GM23248 (cell line): ENCODE measurements at regions not wholly inside any gene's neighbourhood (a gene's known extent, or its start where the extent isn't known, plus 50 kb on each side); places are given as distances from the start of the nearest gene placed in this dataset.

ENCODE experiments used
- DNase-seq: peaks from one replicate; pipeline ENCODE4 v3.0.0-alpha.2; 2015
- H2AFZ ChIP-seq: fragments of 200-600 bp; sonication (generic); 2 replicates; pipeline ENCODE4 v1.6.1; 2016; ENCODE audit warnings: antibody characterized with exemption
- H3F3A ChIP-seq: fragments of 200-600 bp; sonication (generic); 2 replicates; pipeline ENCODE4 v1.6.1; 2016; ENCODE audit warnings: mild to moderate bottlenecking, antibody characterized with exemption, mixed run types; ENCODE audit not compliant: insufficient read depth
- H3K27ac ChIP-seq: fragments of 200-600 bp; sonication (generic); 2 replicates; pipeline ENCODE4 v1.5.1; 2016; ENCODE audit warnings: mild to moderate bottlenecking
- H3K27me3 ChIP-seq: fragments of 200-600 bp; sonication (generic); replicated peaks from 2 replicates; pipeline ENCODE4 v1.6.1; 2016; ENCODE audit warnings: mild to moderate bottlenecking; ENCODE audit not compliant: insufficient read depth
- H3K36me3 ChIP-seq: fragments of 200-600 bp; sonication (generic); 2 replicates; pipeline ENCODE4 v1.6.1; 2016; ENCODE audit warnings: low read depth, mild to moderate bottlenecking
- H3K4me1 ChIP-seq: fragments of 200-600 bp; sonication (generic); 2 replicates; pipeline ENCODE4 v1.6.1; 2016; ENCODE audit warnings: mild to moderate bottlenecking; ENCODE audit not compliant: insufficient read depth
- H3K4me2 ChIP-seq: fragments of 200-600 bp; sonication (generic); one replicate; pipeline ENCODE4 v1.6.1; 2016; ENCODE audit warnings: mild to moderate bottlenecking; ENCODE audit not compliant: unreplicated experiment
- H3K4me3 ChIP-seq: fragments of 200-600 bp; sonication (generic); 2 replicates; pipeline ENCODE4 v1.5.1; 2016; ENCODE audit warnings: mild to moderate bottlenecking
- H3K79me2 ChIP-seq: fragments of 200-600 bp; sonication (generic); 2 replicates; pipeline ENCODE4 v1.6.1; 2016; ENCODE audit warnings: mild to moderate bottlenecking; ENCODE audit not compliant: insufficient read depth
- H3K9ac ChIP-seq: fragments of 200-600 bp; sonication (generic); 2 replicates; pipeline ENCODE4 v1.6.1; 2016; ENCODE audit warnings: mild to moderate bottlenecking
- H3K9me2 ChIP-seq: fragments of 200-600 bp; sonication (generic); 2 replicates; pipeline ENCODE4 v1.6.1; 2016; ENCODE audit warnings: mixed run types, mild to moderate bottlenecking, moderate library complexity; ENCODE audit not compliant: insufficient read depth
- H3K9me3 ChIP-seq: fragments of 200-600 bp; sonication (generic); one replicate; pipeline ENCODE4 v1.6.1; 2017; ENCODE audit warnings: low read depth
- H4K20me1 ChIP-seq: fragments of 200-600 bp; sonication (generic); 2 replicates; pipeline ENCODE4 v1.6.0; 2016; ENCODE audit not compliant: insufficient read depth
- EZH2 ChIP-seq: fragments of 200-600 bp; sonication (generic); IDR thresholded peaks from 2 replicates; pipeline ENCODE4 v1.6.1; 2018; ENCODE audit warnings: antibody characterized with exemption, mild to moderate bottlenecking; ENCODE audit not compliant: insufficient read depth, poor library complexity, severe bottlenecking
- EZH2phosphoT487 ChIP-seq: fragments of 200-600 bp; sonication (generic); IDR thresholded peaks from 2 replicates; pipeline ENCODE4 v1.6.1; 2018; ENCODE audit warnings: antibody characterized with exemption, moderate library complexity, mild to moderate bottlenecking, low read depth; ENCODE audit not compliant: insufficient read depth
- WGBS, 2 experiments: methylation state at CpG; one replicate each; pipeline ENCODE4 v1.1.6; 2015 to 2017; ENCODE audit warnings: low lambda C conversion rate in 2 of 2, low coverage in 1 of 2; ENCODE audit errors: missing lambda C conversion rate in 2 of 2; 5-methylcytosine and 5-hydroxymethylcytosine counted together
- in situ Hi-C: fragments of 300-500 bp; cut with MboI; formaldehyde crosslinking; loops from 2 replicates; pipeline ENCODE4 v1.15.0; 2020

DNA sequence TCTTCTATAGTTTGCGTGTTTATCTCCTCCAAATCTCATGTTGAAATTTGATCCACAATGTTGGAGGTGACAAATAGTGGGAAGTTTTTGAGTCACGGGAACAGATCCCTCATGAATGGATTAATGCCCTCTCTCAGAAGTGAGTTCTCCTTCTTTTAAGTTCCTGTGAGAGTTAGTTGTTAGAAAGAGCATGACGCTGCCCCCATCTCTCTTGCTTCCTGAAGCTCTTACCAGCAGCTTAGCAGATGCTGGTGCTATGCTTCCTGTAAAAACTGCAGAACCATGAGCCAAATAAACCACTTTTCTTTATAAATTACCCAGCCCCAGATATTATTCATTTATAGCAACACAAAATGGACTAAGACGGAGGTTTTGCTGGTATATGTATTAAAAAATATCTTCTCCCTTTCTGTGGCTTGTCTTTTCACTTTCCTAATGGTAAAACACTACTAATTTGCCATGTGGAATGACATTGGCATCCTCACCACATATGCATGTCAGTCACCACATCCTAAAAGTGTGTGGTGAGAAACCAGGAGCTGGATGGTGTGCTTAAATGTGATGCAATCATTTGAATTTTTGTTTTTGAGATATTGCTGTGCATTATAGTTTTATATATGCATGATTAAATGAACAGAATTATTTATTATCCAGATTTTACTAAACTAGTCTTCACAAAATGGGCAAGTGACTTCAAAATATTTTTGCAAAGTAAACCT, 449.3 kb downstream of the ADAMTS20 start:
- Histone ChIP-seq H4K20me1 (no peaks in the 10 kb centered on the region), H3K36me3 (no peaks in the 10 kb centered on the region), H3K27ac (no peak overlapping the region), H2AFZ (no peak overlapping the region), H3K4me2 (no peak overlapping the region), H3K79me2 (no peaks in the 10 kb centered on the region), H3K4me1 (peaks cover 28% of the 10 kb centered on the region), H3K9me3 (no peaks in the 10 kb centered on the region), H3K4me3 (no peak overlapping the region), H3F3A (peaks cover 20% of the 10 kb centered on the region; the same call in 1 of the 2 replicates), H3K9me2 (no peaks in the 10 kb centered on the region), H3K9ac (no peak overlapping the region), H3K27me3 (no peaks in the 10 kb centered on the region)
- WGBS, 2 experiments, result 78 to 80% methylated on average over 4 of the region's 4 CpGs
- DNase-seq, result no peak
- no peak for TF ChIP-seq EZH2phosphoT487
- TF ChIP-seq EZH2, result no peak
- in situ Hi-C loops, result no loop called here

DNA sequence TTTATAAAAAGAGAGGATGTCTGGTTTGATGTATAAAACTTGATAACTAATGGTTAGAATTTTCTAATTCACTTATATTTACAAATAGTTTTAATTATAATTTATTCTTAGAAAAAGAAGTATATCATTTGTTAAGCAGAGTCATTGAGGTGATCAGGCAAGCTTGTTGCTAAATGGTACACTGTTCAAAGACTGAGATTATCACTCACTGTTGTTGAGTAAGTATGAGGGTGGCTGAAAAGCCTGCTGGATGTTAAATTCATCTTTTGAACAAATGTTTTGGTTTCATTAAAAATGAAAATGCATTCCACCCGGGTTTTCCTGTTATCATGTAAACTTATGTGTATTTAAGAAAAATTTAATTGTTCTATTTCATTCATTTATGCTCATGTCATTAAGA, 451.8 kb downstream of the ADAMTS20 start:
- Histone ChIP-seq H3K9ac (no peak overlapping the region), H3K9me3 (no peaks in the 10 kb centered on the region), H3K36me3 (no peaks in the 10 kb centered on the region), H3K4me3 (no peak overlapping the region), H3K4me2 (no peak overlapping the region), H3F3A (peaks cover 19% of the 10 kb centered on the region; the same call in 1 of the 2 replicates), H4K20me1 (no peaks in the 10 kb centered on the region), H3K4me1 (peaks cover 28% of the 10 kb centered on the region), H3K9me2 (no peaks in the 10 kb centered on the region), H3K27ac (no peak overlapping the region), H3K27me3 (no peaks in the 10 kb centered on the region), H2AFZ (no peak overlapping the region), H3K79me2 (no peaks in the 10 kb centered on the region)
- TF ChIP-seq EZH2 (no peak), EZH2phosphoT487 (no peak)
- WGBS, 2 experiments, result 25 to 55% methylated on average over 1 of the region's 1 CpG
- DNase-seq, result no peak
- in situ Hi-C loops, result no loop called here

DNA sequence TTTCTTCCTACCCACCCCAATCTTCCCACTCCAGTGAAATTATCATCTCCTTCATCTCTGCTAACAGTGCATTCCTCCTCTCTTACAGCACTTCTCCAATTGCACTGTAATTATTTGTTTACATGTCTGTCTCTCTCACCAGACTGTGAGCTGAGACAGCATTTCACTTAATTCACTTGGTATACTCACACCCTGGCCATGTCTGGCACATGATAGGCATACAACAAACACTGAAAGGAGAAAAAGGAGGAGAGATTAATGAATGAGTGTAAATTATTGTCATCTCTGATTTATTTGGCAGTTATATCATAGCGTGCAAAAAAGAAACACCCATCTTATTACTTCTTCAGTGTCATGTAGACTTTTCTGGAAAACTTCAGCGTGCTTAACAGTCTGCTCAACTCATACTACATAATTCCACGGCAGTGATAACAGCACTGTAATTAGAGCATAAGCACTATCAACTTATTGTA, 452.3 kb downstream of the ADAMTS20 start:
- Histone ChIP-seq H3F3A (peaks cover 14% of the 10 kb centered on the region; the same call in 1 of the 2 replicates), H3K36me3 (no peaks in the 10 kb centered on the region), H3K4me2 (no peak overlapping the region), H4K20me1 (no peaks in the 10 kb centered on the region), H3K9me2 (no peaks in the 10 kb centered on the region; the same call in 1 of the 2 replicates), H3K27ac (no peak overlapping the region), H3K79me2 (no peaks in the 10 kb centered on the region), H3K4me3 (no peak overlapping the region), H3K4me1 (peaks cover 24% of the 10 kb centered on the region), H3K9ac (no peak overlapping the region), H3K27me3 (no peaks in the 10 kb centered on the region), H2AFZ (no peak overlapping the region), H3K9me3 (no peaks in the 10 kb centered on the region)
- WGBS, 2 experiments, result 38 to 45% methylated on average over 3 of the region's 3 CpGs
- TF ChIP-seq EZH2phosphoT487 (no peak), EZH2 (no peak)
- peak; percentile 22 for DNase-seq
- in situ Hi-C loops, result no loop called here

DNA sequence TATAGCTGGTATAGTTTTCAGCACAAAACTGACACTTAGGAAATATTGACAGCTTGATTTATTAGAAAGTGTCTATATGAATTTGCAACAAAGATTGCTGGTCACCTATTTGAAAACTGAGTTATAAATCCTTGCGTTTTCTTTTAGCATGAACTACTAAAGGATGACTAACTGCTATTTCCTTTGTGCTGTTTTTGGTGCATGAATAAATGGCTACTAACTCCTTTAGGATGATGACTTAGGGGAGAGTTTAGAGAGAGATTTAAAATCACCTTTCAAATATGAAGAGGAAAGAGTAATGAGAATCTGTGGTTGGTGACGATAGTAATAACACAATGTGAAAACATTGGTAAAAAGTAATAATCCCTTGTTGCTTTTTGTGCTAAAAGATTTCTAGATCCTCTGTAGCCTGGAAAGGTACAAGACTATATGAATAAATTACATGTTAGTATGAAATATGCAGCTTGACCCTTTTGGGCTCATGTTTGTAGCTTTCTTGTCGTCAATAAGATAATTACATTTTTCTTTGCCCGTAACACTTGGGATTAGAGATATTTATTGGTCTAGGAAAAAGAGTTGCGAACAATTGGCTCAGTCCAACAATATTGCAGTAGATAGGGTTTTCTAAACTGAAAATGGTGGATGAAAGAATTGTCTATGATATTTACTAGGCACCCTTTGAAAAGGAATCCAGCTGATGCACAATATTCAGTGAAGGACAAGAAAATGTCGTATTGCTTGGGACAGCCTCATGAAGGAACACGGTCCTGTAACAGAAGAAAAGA, 453.0 kb downstream of the ADAMTS20 start:
- Histone ChIP-seq H3K27me3 (no peaks in the 10 kb centered on the region), H4K20me1 (no peaks in the 10 kb centered on the region), H3K4me2 (peak overlapping the region; percentile 31), H3K9me2 (no peaks in the 10 kb centered on the region; the same call in 1 of the 2 replicates), H3F3A (peaks cover 14% of the 10 kb centered on the region; the same call in 1 of the 2 replicates), H3K4me1 (peaks cover 19% of the 10 kb centered on the region), H3K9me3 (no peaks in the 10 kb centered on the region), H3K79me2 (no peaks in the 10 kb centered on the region), H3K4me3 (no peak overlapping the region), H3K9ac (no peak overlapping the region), H3K36me3 (no peaks in the 10 kb centered on the region), H2AFZ (peak overlapping the region; percentile 22; the same call in 1 of the 2 replicates), H3K27ac (no peak overlapping the region)
- TF ChIP-seq EZH2phosphoT487, result no peak
- TF ChIP-seq EZH2, result no peak
- peak; percentile 38 for DNase-seq
- in situ Hi-C loops, result no loop called here
- WGBS, 2 experiments, result 69 to 73% methylated on average over 7 of the region's 7 CpGs
